ES-I3 (cell line): ENCODE measurements at regions not wholly inside any gene's neighbourhood (a gene's known extent, or its start where the extent isn't known, plus 50 kb on each side); places are given as distances from the start of the nearest gene placed in this dataset.
"Not testable (repeated sequence)": the region's sequence is repeated elsewhere in the genome, so short reads cannot be mapped to it uniquely, and the experiment has no call there.

Source experiments
- H3K36me3 ChIP-seq: 2 replicates; pipeline ENCODE4 v1.6.1; 2013; ENCODE audit warnings: mild to moderate bottlenecking, low read length, control low read depth, moderate library complexity; ENCODE audit not compliant: insufficient read depth
- H3K4me1 ChIP-seq: 2 replicates; pipeline ENCODE4 v1.6.1; 2013; ENCODE audit warnings: mild to moderate bottlenecking, control low read depth, low read length; ENCODE audit not compliant: insufficient read depth
- H3K9ac ChIP-seq: 2 replicates; pipeline ENCODE4 v1.6.1; 2013; ENCODE audit warnings: low read depth, mild to moderate bottlenecking, low read length, moderate library complexity
- H3K9me3 ChIP-seq: 2 replicates; pipeline ENCODE4 v1.6.1; 2013; ENCODE audit warnings: mild to moderate bottlenecking, low read length, moderate library complexity; ENCODE audit not compliant: control insufficient read depth, insufficient read depth

- H3K36me3 ChIP-seq = no peaks in the 10 kb centered on the region
Observed at GRCh38 chr12:13924286-13924685, 57.1 kb downstream of the GRIN2B start.

GRCh38 chr12:13918897-13919296 is 62.5 kb downstream of the GRIN2B start:
- H3K4me1 ChIP-seq = no peaks in the 10 kb centered on the region
- H3K36me3 ChIP-seq = no peaks in the 10 kb centered on the region
- H3K9ac ChIP-seq = no peak overlapping the region
- H3K9me3 ChIP-seq = no peaks in the 10 kb centered on the region

More at GRCh38 chr12:13924286-13924685, 57.1 kb downstream of the GRIN2B start:
- Histone ChIP-seq H3K9ac (no peak overlapping the region), H3K9me3 (no peaks in the 10 kb centered on the region), H3K4me1 (no peaks in the 10 kb centered on the region)

DNA sequence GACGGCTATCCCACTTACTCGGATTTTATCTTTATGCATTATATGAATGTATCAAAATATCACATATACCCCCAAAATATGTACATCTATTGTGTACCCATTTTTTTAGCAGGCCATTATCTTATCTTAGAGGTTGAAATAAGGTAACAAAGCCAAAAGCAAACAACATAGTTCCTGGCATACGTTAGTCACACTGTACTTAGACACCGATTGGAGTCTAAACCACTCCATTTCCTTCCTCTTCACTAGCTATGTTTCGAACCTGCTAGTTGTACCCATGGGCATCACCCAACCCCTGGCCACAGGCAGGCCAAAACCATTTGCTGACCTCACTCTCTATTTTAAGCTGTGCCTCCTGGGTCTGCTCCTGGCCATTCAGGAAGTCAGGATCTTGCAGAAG is 66.3 kb downstream of the GRIN2B start:
- no peak overlapping the region for H3K9ac ChIP-seq
- no peaks in the 10 kb centered on the region for H3K9me3 ChIP-seq
- H3K4me1 ChIP-seq = no peaks in the 10 kb centered on the region
- no peaks in the 10 kb centered on the region for H3K36me3 ChIP-seq

DNA sequence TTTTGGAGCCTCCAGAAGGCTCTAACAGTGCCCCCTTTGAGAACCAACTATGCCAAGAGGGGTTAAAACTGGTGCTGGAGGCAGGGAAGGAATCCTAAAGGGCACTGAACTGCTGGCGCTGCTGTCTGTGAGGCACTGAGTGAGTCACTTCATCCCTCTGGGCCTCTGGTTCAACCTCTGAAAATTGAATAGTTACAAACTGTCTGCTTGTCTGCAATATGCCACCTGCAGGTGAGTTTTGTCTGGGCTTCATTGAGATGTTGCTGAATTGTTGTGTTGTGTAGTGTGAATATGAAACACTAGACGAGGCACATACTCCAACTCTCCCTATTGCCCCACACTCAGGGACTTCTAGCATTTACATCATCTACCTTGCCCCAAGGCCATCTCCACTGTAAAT is 68.0 kb downstream of the GRIN2B start:
- Histone ChIP-seq H3K9me3 (no peaks in the 10 kb centered on the region), H3K9ac (no peak overlapping the region), H3K4me1 (no peaks in the 10 kb centered on the region), H3K36me3 (no peaks in the 10 kb centered on the region)

GRCh38 chr12:13911756-13912554 is 69.4 kb downstream of the GRIN2B start:
- Histone ChIP-seq H3K9ac (no peak overlapping the region), H3K9me3 (no peaks in the 10 kb centered on the region), H3K4me1 (no peaks in the 10 kb centered on the region)

GRCh38 chr12:13905794-13906193 is 75.6 kb downstream of the GRIN2B start:
- H3K9ac ChIP-seq = no peak overlapping the region
- no peaks in the 10 kb centered on the region for H3K9me3 ChIP-seq
- H3K36me3 ChIP-seq = no peaks in the 10 kb centered on the region
- no peaks in the 10 kb centered on the region for H3K4me1 ChIP-seq

More at GRCh38 chr12:13911756-13912554, 69.4 kb downstream of the GRIN2B start:
- H3K36me3 ChIP-seq = no peaks in the 10 kb centered on the region

DNA sequence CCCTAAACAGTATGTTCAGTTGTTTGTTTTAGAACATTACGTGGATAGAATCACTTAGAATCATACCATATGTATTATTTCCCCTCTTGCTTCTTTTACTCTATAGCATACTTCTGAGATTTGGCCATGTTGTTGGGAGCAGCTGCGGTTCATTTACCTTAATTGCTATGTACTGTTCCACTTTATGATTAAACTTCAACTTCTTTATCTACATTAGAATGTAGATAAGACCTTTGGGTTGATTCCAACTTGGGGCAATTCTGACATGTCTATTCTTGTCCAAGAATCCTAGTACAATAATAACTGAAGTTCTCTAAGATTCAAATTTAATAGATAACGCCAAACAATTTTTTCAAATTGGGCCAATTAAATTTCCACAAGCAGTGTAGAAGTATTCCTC is 80.7 kb downstream of the GRIN2B start:
- H3K9ac ChIP-seq = no peak overlapping the region

DNA sequence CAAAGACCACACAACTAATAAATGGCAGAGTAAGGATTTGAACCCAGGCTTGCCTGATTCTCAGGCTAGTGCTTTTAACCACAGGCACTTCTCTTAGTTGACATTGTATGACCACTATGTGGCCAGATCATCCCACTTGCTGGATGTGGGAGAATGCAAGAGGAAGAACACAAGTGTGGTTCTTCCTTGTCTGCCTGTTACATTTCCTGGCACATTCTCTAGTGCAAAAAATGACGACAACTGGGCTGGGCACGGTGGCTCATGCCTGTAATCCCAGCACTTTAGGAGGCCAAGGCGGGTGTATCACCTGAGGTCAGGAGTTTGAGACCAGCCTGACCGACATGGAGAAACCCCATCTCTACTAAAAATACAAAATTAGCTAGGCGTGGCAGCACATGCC is 83.0 kb downstream of the GRIN2B start:
- not testable (repeated sequence) for H3K9ac ChIP-seq, H3K36me3 ChIP-seq, H3K4me1 ChIP-seq

More for the DNA sequence above, 80.7 kb downstream of the GRIN2B start:
- H3K9me3 ChIP-seq = no peaks in the 10 kb centered on the region
- H3K36me3 ChIP-seq = no peaks in the 10 kb centered on the region
- no peaks in the 10 kb centered on the region for H3K4me1 ChIP-seq

DNA sequence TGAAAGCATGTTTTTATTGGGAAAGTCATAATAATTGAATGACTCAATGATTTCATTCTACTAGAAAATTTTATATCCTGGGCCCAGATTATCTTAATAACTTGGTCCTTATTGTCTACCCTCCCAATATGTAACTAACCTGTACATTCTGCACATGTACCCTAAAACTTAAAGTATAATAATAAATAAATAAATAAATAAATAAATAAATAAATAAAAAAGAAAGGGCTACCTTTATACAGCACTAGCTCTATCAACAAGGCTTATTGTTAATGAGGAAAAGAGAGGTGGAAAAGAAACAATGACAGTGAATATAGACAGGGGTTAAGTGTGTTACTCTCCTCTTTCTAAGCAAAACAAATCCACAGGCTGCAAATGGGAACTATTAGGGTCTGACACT is 83.6 kb downstream of the GRIN2B start:
- H3K36me3 ChIP-seq = no peaks in the 10 kb centered on the region
- H3K4me1 ChIP-seq = no peaks in the 10 kb centered on the region
- no peak overlapping the region for H3K9ac ChIP-seq
- no peaks in the 10 kb centered on the region for H3K9me3 ChIP-seq

More for the DNA sequence above, 83.0 kb downstream of the GRIN2B start:
- not testable (repeated sequence) for H3K9me3 ChIP-seq

DNA sequence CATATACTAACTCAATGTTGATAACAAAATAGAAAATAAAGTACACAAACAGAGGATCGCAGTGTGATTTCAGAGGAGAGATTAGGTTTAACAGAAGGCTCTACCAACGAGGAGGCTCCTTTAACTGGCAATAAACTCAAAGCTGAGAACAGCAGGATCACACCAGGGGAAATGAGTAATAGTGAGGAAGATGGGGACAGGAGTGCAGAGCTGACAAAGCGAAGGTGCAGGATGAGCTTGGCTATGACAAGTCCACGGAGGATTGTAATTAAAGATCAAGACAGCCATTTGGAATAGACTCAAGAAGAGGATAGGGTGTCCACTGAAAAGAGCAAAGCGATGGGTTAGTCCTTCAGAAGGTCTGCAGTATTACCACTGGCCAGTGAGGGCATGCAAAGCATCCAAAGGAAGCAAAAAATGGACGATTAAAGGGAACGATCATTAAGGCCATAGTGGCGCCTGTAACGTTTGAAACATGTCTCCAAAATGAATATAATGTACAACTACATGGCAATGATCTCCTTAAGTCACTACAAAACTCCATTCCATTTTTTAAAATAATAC is 85.3 kb downstream of the GRIN2B start:
- H3K36me3 ChIP-seq = no peaks in the 10 kb centered on the region
- no peaks in the 10 kb centered on the region for H3K4me1 ChIP-seq
- no peaks in the 10 kb centered on the region for H3K9me3 ChIP-seq
- no peak overlapping the region for H3K9ac ChIP-seq

GRCh38 chr12:13891902-13892301 is 89.5 kb downstream of the GRIN2B start:
- H3K4me1 ChIP-seq = no peaks in the 10 kb centered on the region
- H3K36me3 ChIP-seq = no peaks in the 10 kb centered on the region
- H3K9ac ChIP-seq = no peak overlapping the region
- no peaks in the 10 kb centered on the region for H3K9me3 ChIP-seq

- H3K4me1 ChIP-seq = no peaks in the 10 kb centered on the region
- H3K36me3 ChIP-seq = no peaks in the 10 kb centered on the region
- no peaks in the 10 kb centered on the region for H3K9me3 ChIP-seq
- no peak overlapping the region for H3K9ac ChIP-seq
Observed at GRCh38 chr12:13890943-13891342, 90.5 kb downstream of the GRIN2B start.

DNA sequence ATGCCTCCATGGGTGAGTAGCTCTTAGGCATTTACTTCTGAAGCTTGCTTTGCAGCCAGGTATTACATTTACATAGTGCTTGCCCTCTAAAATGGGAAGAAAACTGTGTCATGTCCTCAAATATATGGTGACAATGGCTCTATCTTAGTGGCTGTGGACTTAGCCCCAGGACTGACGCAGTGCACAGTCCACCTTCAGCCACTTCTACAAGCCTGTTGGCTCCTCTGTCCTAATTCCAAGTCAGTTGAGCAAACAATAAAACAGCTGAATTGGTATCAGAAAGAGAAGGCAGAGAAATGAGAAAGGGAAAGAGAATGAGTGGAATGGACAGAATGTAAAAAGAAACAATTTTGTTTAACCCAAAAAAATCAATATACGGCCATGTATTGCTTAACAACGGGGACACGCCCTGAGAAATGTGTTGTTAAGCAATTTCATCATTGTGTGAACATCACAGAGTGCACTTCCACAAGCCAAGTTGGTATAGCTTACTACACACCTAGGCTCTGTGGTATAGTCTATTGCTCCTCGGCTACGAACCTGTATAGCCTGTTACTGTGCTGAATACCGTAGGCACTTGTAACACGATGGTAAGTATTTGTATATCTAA is 93.5 kb downstream of the GRIN2B start:
- no peaks in the 10 kb centered on the region for H3K36me3 ChIP-seq
- H3K9me3 ChIP-seq = no peaks in the 10 kb centered on the region
- H3K9ac ChIP-seq = no peak overlapping the region
- H3K4me1 ChIP-seq = no peaks in the 10 kb centered on the region

- H3K9ac ChIP-seq = no peak overlapping the region
- H3K4me1 ChIP-seq = no peaks in the 10 kb centered on the region
- no peaks in the 10 kb centered on the region for H3K36me3 ChIP-seq
- H3K9me3 ChIP-seq = no peaks in the 10 kb centered on the region
Observed at GRCh38 chr12:13882176-13882575, 99.2 kb downstream of the GRIN2B start.

DNA sequence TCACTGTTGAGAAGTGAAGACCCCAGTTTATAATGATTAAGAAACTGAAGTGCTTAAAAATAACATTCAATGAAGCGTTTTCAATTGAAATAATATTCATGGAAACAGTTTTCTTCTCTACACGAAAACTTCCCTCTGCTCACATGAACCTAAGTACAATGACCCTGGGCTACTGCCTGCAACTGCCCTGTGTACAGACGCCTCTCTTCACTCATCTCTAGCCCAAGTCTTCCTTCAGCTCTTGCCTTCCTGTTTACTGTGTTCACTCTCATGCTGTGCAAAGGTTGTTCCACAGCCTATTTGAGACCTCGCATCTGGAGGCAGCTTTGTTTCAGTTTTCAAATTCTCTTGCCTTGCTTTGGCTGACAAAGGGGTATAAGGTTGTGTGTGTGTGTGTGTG is 100.8 kb downstream of the GRIN2B start:
- H3K4me1 ChIP-seq = no peaks in the 10 kb centered on the region; the same call in 1 of the 2 replicates
- H3K9ac ChIP-seq = no peak overlapping the region
- H3K36me3 ChIP-seq = no peaks in the 10 kb centered on the region
- H3K9me3 ChIP-seq = no peaks in the 10 kb centered on the region
